GM19023 (cell line): ENCODE measurements at regions not wholly inside any gene's neighbourhood (a gene's known extent, or its start where the extent isn't known, plus 50 kb on each side); places are given as distances from the start of the nearest gene placed in this dataset.
"Not testable (repeated sequence)": the region's sequence is repeated elsewhere in the genome, so short reads cannot be mapped to it uniquely, and the experiment has no call there.

Source experiments
- ATAC-seq: cut with Tn5 transposase; IDR thresholded peaks from one replicate; pipeline ENCODE4 v1.9.1; 2021; ENCODE audit warnings: mild to moderate bottlenecking, moderate library complexity; ENCODE audit not compliant: unreplicated experiment

- no peak for ATAC-seq
Observed at GRCh38 chr19:28700176-28700575, 512.8 kb downstream of the UQCRFS1 start.

- ATAC-seq, result no peak
Observed at GRCh38 chr19:28697308-28697707, 515.6 kb downstream of the UQCRFS1 start.

- no peak for ATAC-seq
Observed at GRCh38 chr19:28694812-28695211, 518.1 kb downstream of the UQCRFS1 start.

GRCh38 chr19:28691683-28692082 lies 521.3 kb downstream of the UQCRFS1 start:
- no peak for ATAC-seq

- not testable (repeated sequence) for ATAC-seq
Observed at GRCh38 chr19:28689464-28689863, 523.5 kb downstream of the UQCRFS1 start.

- ATAC-seq, result no peak
Observed at GRCh38 chr19:28687296-28687695, 525.7 kb downstream of the UQCRFS1 start.

- no peak for ATAC-seq
Observed at GRCh38 chr19:28686756-28687155, 526.2 kb downstream of the UQCRFS1 start.

- no peak for ATAC-seq
Observed at GRCh38 chr19:28685802-28686201, 527.1 kb downstream of the UQCRFS1 start.

GRCh38 chr19:28685077-28685476 lies 527.9 kb downstream of the UQCRFS1 start:
- not testable (repeated sequence) for ATAC-seq

GRCh38 chr19:28680111-28680510 lies 532.8 kb downstream of the UQCRFS1 start:
- ATAC-seq, result no peak

- ATAC-seq, result no peak
Observed at GRCh38 chr19:28670836-28671235, 542.1 kb downstream of the UQCRFS1 start.

- no peak for ATAC-seq
Observed at GRCh38 chr19:28669804-28670203, 543.1 kb downstream of the UQCRFS1 start.

- no peak for ATAC-seq
Observed at GRCh38 chr19:28667348-28667977, 545.5 kb downstream of the UQCRFS1 start.

GRCh38 chr19:28665748-28666147 lies 547.2 kb downstream of the UQCRFS1 start:
- ATAC-seq, result no peak

GRCh38 chr19:28656644-28657043 lies 556.3 kb downstream of the UQCRFS1 start:
- ATAC-seq, result no peak

GRCh38 chr19:28655054-28655453 lies 557.9 kb downstream of the UQCRFS1 start:
- ATAC-seq, result no peak

GRCh38 chr19:28652765-28653164 lies 560.2 kb downstream of the UQCRFS1 start:
- ATAC-seq, result no peak

- no peak for ATAC-seq
Observed at GRCh38 chr19:28646629-28647028, 566.3 kb downstream of the UQCRFS1 start.

- no peak for ATAC-seq
Observed at GRCh38 chr19:28644169-28644775, 568.7 kb downstream of the UQCRFS1 start.

- no peak for ATAC-seq
Observed at GRCh38 chr19:28642787-28643683, 569.9 kb downstream of the UQCRFS1 start.

GRCh38 chr19:28641395-28641794 lies 571.6 kb downstream of the UQCRFS1 start:
- no peak for ATAC-seq

- no peak for ATAC-seq
Observed at GRCh38 chr19:28640506-28640905, 572.4 kb downstream of the UQCRFS1 start.
